WTC11 (cell line): ENCODE measurements at regions not wholly inside any gene's neighbourhood (a gene's known extent, or its start where the extent isn't known, plus 50 kb on each side); places are given as distances from the start of the nearest gene placed in this dataset.

Experiments
- ATAC-seq: fragments of 200-7000 bp; cut with Tn5 transposase; 2 replicates; pipeline ENCODE4 v1.10.0; 2021; ENCODE audit warnings: mild to moderate bottlenecking, moderate library complexity
- CTCF ChIA-PET: fragments of 300-600 bp; sonication (Branson Sonifier 250); formaldehyde crosslinking; loops from one replicate; lab custom pipeline; 2021; ENCODE audit warnings: antibody characterized with exemption; lab: Charles Lee
- POLR2A ChIA-PET: fragments of 350-600 bp; sonication (Branson Sonifier 250); formaldehyde crosslinking; loops from one replicate; lab custom pipeline; 2021; ENCODE audit warnings: antibody characterized with exemption; lab: Charles Lee
- DNase-seq: peaks from one replicate; pipeline ENCODE4 v3.0.0; 2021; ENCODE audit warnings: low spot score
- H3K27ac Mint-ChIP-seq: 2 replicates; pipeline ENCODE4 v1.8.0; 2021; ENCODE audit warnings: mixed read lengths
- H3K27me3 Mint-ChIP-seq: 2 replicates; pipeline ENCODE4 v1.8.0; 2021; ENCODE audit warnings: low read depth, mild to moderate bottlenecking, moderate library complexity, mixed read lengths
- H3K36me3 Mint-ChIP-seq: 2 replicates; pipeline ENCODE4 v1.8.0; 2021; ENCODE audit warnings: mixed read lengths
- H3K4me1 Mint-ChIP-seq: 2 replicates; pipeline ENCODE4 v1.8.0; 2022; ENCODE audit warnings: mixed read lengths
- H3K4me3 Mint-ChIP-seq: 2 replicates; pipeline ENCODE4 v1.8.0; 2021; ENCODE audit warnings: mild to moderate bottlenecking, moderate library complexity, mixed read lengths
- H3K9me3 Mint-ChIP-seq: 2 replicates; pipeline ENCODE4 v1.8.0; 2021; ENCODE audit warnings: mixed read lengths
- CBFB ChIP-seq: sonication (generic); formaldehyde crosslinking; IDR thresholded peaks from 2 replicates; pipeline ENCODE4 v1.8.1; 2022; ENCODE audit warnings: mild to moderate bottlenecking, low read depth, missing genetic modification reagents
- ESRRA ChIP-seq: sonication (generic); formaldehyde crosslinking; IDR thresholded peaks from 2 replicates; pipeline ENCODE4 v1.8.1; 2022; ENCODE audit warnings: mild to moderate bottlenecking, missing genetic modification reagents, borderline replicate concordance
- FOXK1 ChIP-seq: sonication (generic); formaldehyde crosslinking; IDR thresholded peaks from 2 replicates; pipeline ENCODE4 v1.8.0; 2022; ENCODE audit warnings: mild to moderate bottlenecking, moderate library complexity, missing genetic modification reagents
- FOXP1 ChIP-seq: sonication (generic); formaldehyde crosslinking; IDR thresholded peaks from 2 replicates; pipeline ENCODE4 v1.8.0; 2022; ENCODE audit warnings: missing genetic modification reagents, mild to moderate bottlenecking, moderate library complexity, borderline replicate concordance
- HMGA2 ChIP-seq: fragments of 250-450 bp; sonication (Bioruptor Pico); IDR thresholded peaks from 2 replicates; pipeline ENCODE4 v1.4.0; 2021; ENCODE audit warnings: mild to moderate bottlenecking, moderate library complexity
- NFE2L1 ChIP-seq: sonication (generic); formaldehyde crosslinking; IDR thresholded peaks from 2 replicates; pipeline ENCODE4 v1.8.1; 2023; ENCODE audit warnings: missing genetic modification reagents
- NR1H2 ChIP-seq: sonication (generic); formaldehyde crosslinking; IDR thresholded peaks from 2 replicates; pipeline ENCODE4 v1.9.0; 2021; ENCODE audit warnings: mild to moderate bottlenecking, moderate library complexity, missing genetic modification reagents
- OVOL2 ChIP-seq: fragments of 250-450 bp; sonication (Bioruptor Pico); IDR thresholded peaks from 2 replicates; pipeline ENCODE4 v1.9.0; 2021; ENCODE audit warnings: mild to moderate bottlenecking, borderline replicate concordance
- RORB ChIP-seq: fragments of 250-450 bp; sonication (Bioruptor Pico); IDR thresholded peaks from 2 replicates; pipeline ENCODE4 v1.9.0; 2021; ENCODE audit warnings: mild to moderate bottlenecking
- SMAD3 ChIP-seq: sonication (generic); formaldehyde crosslinking; IDR thresholded peaks from 2 replicates; pipeline ENCODE4 v1.8.0; 2022; ENCODE audit warnings: missing genetic modification reagents, mild to moderate bottlenecking, borderline replicate concordance
- SP1 ChIP-seq: sonication (generic); formaldehyde crosslinking; conservative IDR thresholded peaks from 2 replicates; pipeline ENCODE4 v1.8.1; 2022; ENCODE audit warnings: missing genetic modification reagents
- TCF7 ChIP-seq: sonication (generic); formaldehyde crosslinking; IDR thresholded peaks from 2 replicates; pipeline ENCODE4 v1.8.0; 2022; ENCODE audit warnings: mild to moderate bottlenecking, low read depth, missing genetic modification reagents, moderate library complexity
- ZNF416 ChIP-seq: fragments of 250-450 bp; sonication (Bioruptor Pico); IDR thresholded peaks from 2 replicates; pipeline ENCODE4 v1.9.0; 2021; ENCODE audit warnings: mild to moderate bottlenecking, inconsistent platforms
- TF ChIP-seq, protein P1 (sequence below): sonication (generic); formaldehyde crosslinking; IDR thresholded peaks from 2 replicates; pipeline ENCODE4 v1.8.0; 2022; ENCODE audit warnings: mild to moderate bottlenecking, missing genetic modification reagents
- TF ChIP-seq, protein P2 (sequence below): sonication (generic); formaldehyde crosslinking; IDR thresholded peaks from 2 replicates; pipeline ENCODE4 v1.8.0; 2023; ENCODE audit warnings: mild to moderate bottlenecking, missing genetic modification reagents
- TF ChIP-seq, protein P3 (sequence below): fragments of 250-450 bp; sonication (Bioruptor Pico); conservative IDR thresholded peaks from 2 replicates; pipeline ENCODE4 v1.9.0; 2021; ENCODE audit warnings: mild to moderate bottlenecking
- TF ChIP-seq, protein P4 (sequence below): fragments of 250-450 bp; sonication (Bioruptor Pico); IDR thresholded peaks from 2 replicates; pipeline ENCODE4 v1.9.0; 2021; ENCODE audit warnings: mild to moderate bottlenecking

DNA sequence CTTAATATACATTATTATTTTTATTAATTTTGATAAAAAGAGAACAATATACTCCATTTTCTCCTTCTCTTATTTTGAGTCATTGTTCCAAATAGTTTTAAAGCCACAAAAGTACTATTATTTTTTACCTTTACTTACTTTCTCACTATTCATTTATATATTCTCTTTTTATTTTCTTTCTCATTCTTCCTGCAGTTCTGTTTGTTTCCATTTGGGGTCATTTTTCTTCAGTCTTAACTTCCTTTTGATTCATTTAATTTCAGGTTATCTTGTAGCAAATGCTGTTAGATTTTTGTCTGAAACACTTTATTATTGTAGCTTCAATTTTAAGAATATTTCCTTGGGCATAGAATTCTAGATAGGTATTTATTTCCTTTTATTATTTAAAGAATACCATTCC lies 438.6 kb upstream of the EPHA5 start:
- DNase-seq (no peak), ATAC-seq (no peak)
- no peaks in the 10 kb centered on the region for H3K27me3 Mint-ChIP-seq
- no peak overlapping the region for H3K4me3 Mint-ChIP-seq
- H3K27ac Mint-ChIP-seq = no peak overlapping the region
- H3K9me3 Mint-ChIP-seq = peaks cover 11% of the 10 kb centered on the region
- no peaks in the 10 kb centered on the region for H3K4me1 Mint-ChIP-seq
- ChIA-PET CTCF (no interaction called here), POLR2A (no interaction called here)
- no peaks in the 10 kb centered on the region for H3K36me3 Mint-ChIP-seq
- TF ChIP-seq NR1H2 (CRISPR knock-in tag) (no peak), OVOL2 (CRISPR knock-in tag) (no peak), SP1 (CRISPR knock-in tag) (no peak), FOXP1 (CRISPR knock-in tag) (no peak), CBFB (CRISPR knock-in tag) (no peak), FOXK1 (CRISPR knock-in tag) (no peak), NFE2L1 (CRISPR knock-in tag) (no peak), RORB (CRISPR knock-in tag) (no peak), HMGA2 (CRISPR knock-in tag) (no peak), SMAD3 (CRISPR knock-in tag) (no peak)
- TF ChIP-seq, protein P1, sequence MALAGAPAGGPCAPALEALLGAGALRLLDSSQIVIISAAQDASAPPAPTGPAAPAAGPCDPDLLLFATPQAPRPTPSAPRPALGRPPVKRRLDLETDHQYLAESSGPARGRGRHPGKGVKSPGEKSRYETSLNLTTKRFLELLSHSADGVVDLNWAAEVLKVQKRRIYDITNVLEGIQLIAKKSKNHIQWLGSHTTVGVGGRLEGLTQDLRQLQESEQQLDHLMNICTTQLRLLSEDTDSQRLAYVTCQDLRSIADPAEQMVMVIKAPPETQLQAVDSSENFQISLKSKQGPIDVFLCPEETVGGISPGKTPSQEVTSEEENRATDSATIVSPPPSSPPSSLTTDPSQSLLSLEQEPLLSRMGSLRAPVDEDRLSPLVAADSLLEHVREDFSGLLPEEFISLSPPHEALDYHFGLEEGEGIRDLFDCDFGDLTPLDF (CRISPR knock-in tag) = no peak
- TF ChIP-seq, protein P2, sequence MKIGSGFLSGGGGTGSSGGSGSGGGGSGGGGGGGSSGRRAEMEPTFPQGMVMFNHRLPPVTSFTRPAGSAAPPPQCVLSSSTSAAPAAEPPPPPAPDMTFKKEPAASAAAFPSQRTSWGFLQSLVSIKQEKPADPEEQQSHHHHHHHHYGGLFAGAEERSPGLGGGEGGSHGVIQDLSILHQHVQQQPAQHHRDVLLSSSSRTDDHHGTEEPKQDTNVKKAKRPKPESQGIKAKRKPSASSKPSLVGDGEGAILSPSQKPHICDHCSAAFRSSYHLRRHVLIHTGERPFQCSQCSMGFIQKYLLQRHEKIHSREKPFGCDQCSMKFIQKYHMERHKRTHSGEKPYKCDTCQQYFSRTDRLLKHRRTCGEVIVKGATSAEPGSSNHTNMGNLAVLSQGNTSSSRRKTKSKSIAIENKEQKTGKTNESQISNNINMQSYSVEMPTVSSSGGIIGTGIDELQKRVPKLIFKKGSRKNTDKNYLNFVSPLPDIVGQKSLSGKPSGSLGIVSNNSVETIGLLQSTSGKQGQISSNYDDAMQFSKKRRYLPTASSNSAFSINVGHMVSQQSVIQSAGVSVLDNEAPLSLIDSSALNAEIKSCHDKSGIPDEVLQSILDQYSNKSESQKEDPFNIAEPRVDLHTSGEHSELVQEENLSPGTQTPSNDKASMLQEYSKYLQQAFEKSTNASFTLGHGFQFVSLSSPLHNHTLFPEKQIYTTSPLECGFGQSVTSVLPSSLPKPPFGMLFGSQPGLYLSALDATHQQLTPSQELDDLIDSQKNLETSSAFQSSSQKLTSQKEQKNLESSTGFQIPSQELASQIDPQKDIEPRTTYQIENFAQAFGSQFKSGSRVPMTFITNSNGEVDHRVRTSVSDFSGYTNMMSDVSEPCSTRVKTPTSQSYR (CRISPR knock-in tag) = no peak
- TF ChIP-seq, protein P3, sequence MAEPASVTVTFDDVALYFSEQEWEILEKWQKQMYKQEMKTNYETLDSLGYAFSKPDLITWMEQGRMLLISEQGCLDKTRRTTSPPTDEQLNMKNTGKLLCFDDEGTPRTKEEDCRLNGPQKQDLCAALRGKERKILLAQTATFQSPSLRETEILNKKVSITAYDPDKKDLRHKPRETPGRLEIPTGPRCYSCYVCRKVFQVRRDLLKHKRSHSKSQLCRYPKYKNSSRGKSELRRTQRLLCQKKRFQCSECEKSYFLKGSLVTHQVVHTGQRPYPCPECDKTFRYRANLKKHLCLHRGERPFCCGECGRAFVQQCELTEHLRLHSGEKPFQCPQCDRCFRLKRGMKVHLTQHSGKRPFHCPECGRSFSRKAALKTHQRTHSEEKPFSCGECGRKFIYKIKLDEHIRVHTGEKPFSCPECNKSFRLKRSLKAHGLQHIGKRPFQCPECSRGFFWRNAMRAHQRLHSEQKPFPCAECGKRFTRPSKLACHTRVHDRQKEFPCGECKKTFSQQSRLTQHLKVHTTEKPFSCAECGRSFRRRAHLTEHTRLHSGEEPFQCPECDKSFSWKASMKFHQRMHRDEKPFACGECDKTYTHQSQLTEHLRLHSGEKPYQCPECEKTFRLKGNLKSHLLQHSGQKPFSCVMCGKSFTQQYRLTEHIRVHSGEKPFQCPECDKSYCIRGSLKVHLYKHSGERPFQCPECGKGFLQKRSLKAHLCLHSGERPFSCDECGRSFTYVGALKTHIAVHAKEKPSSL (CRISPR knock-in tag) = no peak

DNA sequence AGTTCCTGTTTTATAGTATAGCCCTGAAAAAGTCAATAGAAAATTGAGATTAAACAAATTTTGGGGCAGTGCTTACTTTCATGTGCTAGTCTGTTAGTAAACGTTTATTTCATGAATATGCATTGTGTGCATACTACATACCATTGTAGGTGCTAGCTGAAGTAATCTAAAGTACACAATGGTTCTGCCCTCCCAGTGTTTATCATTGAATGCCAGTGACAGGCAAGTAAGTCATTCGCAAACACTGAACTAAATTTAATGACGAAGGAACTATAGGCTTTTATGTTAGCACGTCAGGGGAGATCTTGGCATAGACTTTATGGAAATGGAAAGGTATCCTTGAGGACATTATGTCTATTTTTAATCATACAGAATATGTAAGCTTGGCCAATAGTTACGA lies 426.9 kb upstream of the EPHA5 start:
- TF ChIP-seq ZNF416 (CRISPR knock-in tag) = no peak
- no peak for TF ChIP-seq ESRRA (CRISPR knock-in tag)
- TF ChIP-seq, protein P4, sequence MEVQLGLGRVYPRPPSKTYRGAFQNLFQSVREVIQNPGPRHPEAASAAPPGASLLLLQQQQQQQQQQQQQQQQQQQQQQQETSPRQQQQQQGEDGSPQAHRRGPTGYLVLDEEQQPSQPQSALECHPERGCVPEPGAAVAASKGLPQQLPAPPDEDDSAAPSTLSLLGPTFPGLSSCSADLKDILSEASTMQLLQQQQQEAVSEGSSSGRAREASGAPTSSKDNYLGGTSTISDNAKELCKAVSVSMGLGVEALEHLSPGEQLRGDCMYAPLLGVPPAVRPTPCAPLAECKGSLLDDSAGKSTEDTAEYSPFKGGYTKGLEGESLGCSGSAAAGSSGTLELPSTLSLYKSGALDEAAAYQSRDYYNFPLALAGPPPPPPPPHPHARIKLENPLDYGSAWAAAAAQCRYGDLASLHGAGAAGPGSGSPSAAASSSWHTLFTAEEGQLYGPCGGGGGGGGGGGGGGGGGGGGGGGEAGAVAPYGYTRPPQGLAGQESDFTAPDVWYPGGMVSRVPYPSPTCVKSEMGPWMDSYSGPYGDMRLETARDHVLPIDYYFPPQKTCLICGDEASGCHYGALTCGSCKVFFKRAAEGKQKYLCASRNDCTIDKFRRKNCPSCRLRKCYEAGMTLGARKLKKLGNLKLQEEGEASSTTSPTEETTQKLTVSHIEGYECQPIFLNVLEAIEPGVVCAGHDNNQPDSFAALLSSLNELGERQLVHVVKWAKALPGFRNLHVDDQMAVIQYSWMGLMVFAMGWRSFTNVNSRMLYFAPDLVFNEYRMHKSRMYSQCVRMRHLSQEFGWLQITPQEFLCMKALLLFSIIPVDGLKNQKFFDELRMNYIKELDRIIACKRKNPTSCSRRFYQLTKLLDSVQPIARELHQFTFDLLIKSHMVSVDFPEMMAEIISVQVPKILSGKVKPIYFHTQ (CRISPR knock-in tag) = no peak
- TF ChIP-seq NFE2L1 (CRISPR knock-in tag) = no peak
- no peak for TF ChIP-seq TCF7 (CRISPR knock-in tag)
- Mint-ChIP-seq H3K27me3 (no peaks in the 10 kb centered on the region), H3K9me3 (peaks cover 4% of the 10 kb centered on the region), H3K27ac (no peak overlapping the region), H3K4me1 (no peaks in the 10 kb centered on the region), H3K4me3 (no peak overlapping the region), H3K36me3 (no peaks in the 10 kb centered on the region)
- ATAC-seq (no peak), DNase-seq (no peak)
- ChIA-PET CTCF (no interaction called here), POLR2A (no interaction called here)
